CD4-positive, alpha-beta T cell treated with Interleukin-17A for 4 hours (primary cell): ENCODE measurements at regions not wholly inside any gene's neighbourhood (a gene's known extent, or its start where the extent isn't known, plus 50 kb on each side); places are given as distances from the start of the nearest gene placed in this dataset.

Experiments
- DNase-seq: peaks from one replicate; pipeline ENCODE4 v3.0.0-alpha.2; 2020; ENCODE audit warnings: mixed read lengths

GRCh38 chr10:128835361-128835760 is 631.7 kb upstream of the MGMT start:
- no peak for DNase-seq

- no peak for DNase-seq
Measured at GRCh38 chr10:128837478-128837877, 629.6 kb upstream of the MGMT start.

GRCh38 chr10:128839134-128839533 is 627.9 kb upstream of the MGMT start:
- DNase-seq = no peak

- no peak for DNase-seq
Measured at GRCh38 chr10:128839701-128840100, 627.3 kb upstream of the MGMT start.

- no peak for DNase-seq
Measured at GRCh38 chr10:128843972-128844371, 623.1 kb upstream of the MGMT start.

- DNase-seq = no peak
Measured at GRCh38 chr10:128846927-128847326, 620.1 kb upstream of the MGMT start.

GRCh38 chr10:128848810-128849209 is 618.2 kb upstream of the MGMT start:
- no peak for DNase-seq

GRCh38 chr10:128850647-128851046 is 616.4 kb upstream of the MGMT start:
- DNase-seq = no peak

GRCh38 chr10:128851281-128851680 is 615.8 kb upstream of the MGMT start:
- DNase-seq = no peak

GRCh38 chr10:128851726-128852125 is 615.3 kb upstream of the MGMT start:
- DNase-seq = no peak

- DNase-seq = no peak
Measured at GRCh38 chr10:128852449-128852848, 614.6 kb upstream of the MGMT start.

GRCh38 chr10:128852902-128853301 is 614.1 kb upstream of the MGMT start:
- DNase-seq = no peak

- DNase-seq = no peak
Measured at GRCh38 chr10:128853537-128853936, 613.5 kb upstream of the MGMT start.

- DNase-seq = no peak
Measured at GRCh38 chr10:128854204-128854603, 612.8 kb upstream of the MGMT start.

GRCh38 chr10:128854963-128855362 is 612.1 kb upstream of the MGMT start:
- DNase-seq = no peak

- no peak for DNase-seq
Measured at GRCh38 chr10:128855618-128856428, 611.2 kb upstream of the MGMT start.

- no peak for DNase-seq
Measured at GRCh38 chr10:128859738-128860386, 607.2 kb upstream of the MGMT start.

- no peak for DNase-seq
Measured at GRCh38 chr10:128860574-128860973, 606.5 kb upstream of the MGMT start.

- no peak for DNase-seq
Measured at GRCh38 chr10:128861018-128861901, 605.8 kb upstream of the MGMT start.

GRCh38 chr10:128863411-128863810 is 603.6 kb upstream of the MGMT start:
- no peak for DNase-seq

GRCh38 chr10:128863823-128864405 is 603.1 kb upstream of the MGMT start:
- no peak for DNase-seq

- DNase-seq = no peak
Measured at GRCh38 chr10:128864554-128865295, 602.3 kb upstream of the MGMT start.
